Activated T-cell treated with anti-CD3 and anti-CD28 coated beads, Interleukin-2, amount 50 U/mL, for 72 hours (primary cell): ENCODE measurements at regions not wholly inside any gene's neighbourhood (a gene's known extent, or its start where the extent isn't known, plus 50 kb on each side); places are given as distances from the start of the nearest gene placed in this dataset.

Source experiments
- ATAC-seq, 2 donors: fragments of 150-1000 bp; cut with Tn5 transposase; replicated peaks in 1 of 2; 2 replicates each; pipeline ENCODE4 v1.10.0; 2021; ENCODE audit warnings: moderate library complexity in 2 of 2, mild to moderate bottlenecking in 1 of 2
- DNase-seq, 2 donors: peaks; one replicate each; pipeline ENCODE4 v3.0.0; 2021 to 2022; ENCODE audit warnings: mixed read lengths in 1 of 2
- H3K27ac Mint-ChIP-seq: one replicate; pipeline ENCODE4 v1.8.0; 2022; ENCODE audit warnings: mild to moderate bottlenecking, moderate library complexity, mixed read lengths
- H3K27me3 Mint-ChIP-seq: one replicate; pipeline ENCODE4 v1.8.0; 2022; ENCODE audit warnings: low read depth, mixed read lengths
- H3K36me3 Mint-ChIP-seq, 2 donors: one replicate each; pipeline ENCODE4 v1.8.0; 2022; ENCODE audit warnings: mixed read lengths in 2 of 2, mild to moderate bottlenecking in 1 of 2; ENCODE audit not compliant: insufficient read depth in 2 of 2
- H3K4me1 Mint-ChIP-seq: one replicate; pipeline ENCODE4 v1.8.0; 2022; ENCODE audit warnings: low read depth, mixed read lengths
- H3K4me3 Mint-ChIP-seq, 2 donors: one replicate each; pipeline ENCODE4 v1.8.0; 2022; ENCODE audit warnings: mild to moderate bottlenecking in 2 of 2, mixed read lengths in 2 of 2, moderate library complexity in 2 of 2
- H3K9me3 Mint-ChIP-seq, 2 donors: one replicate each; pipeline ENCODE4 v1.8.0; 2022; ENCODE audit warnings: mixed read lengths in 2 of 2

- Mint-ChIP-seq H3K4me3 (no peak overlapping the region), H3K27me3 (no peaks in the 10 kb centered on the region), H3K9me3 (peaks cover 5 to 11% of the 10 kb centered on the region in 2 donors), H3K4me1 (no peaks in the 10 kb centered on the region), H3K27ac (no peak overlapping the region), H3K36me3 (peaks cover 0 to 1% of the 10 kb centered on the region in 2 donors)
- no peak for DNase-seq
- ATAC-seq: no peak
These were observed 112.1 kb upstream of the EYS start for GRCh38 chr6:65819152-65819551.

- DNase-seq: no peak
These were observed 111.5 kb upstream of the EYS start for GRCh38 chr6:65818576-65818975.

GRCh38 chr6:65816991-65817390 lies 110.0 kb upstream of the EYS start:
- DNase-seq (no peak), ATAC-seq (no peak)
- Mint-ChIP-seq H3K27me3 (no peaks in the 10 kb centered on the region), H3K9me3 (peaks cover 5 to 11% of the 10 kb centered on the region in 2 donors), H3K4me3 (no peak overlapping the region), H3K27ac (no peak overlapping the region), H3K36me3 (peaks cover 0 to 1% of the 10 kb centered on the region in 2 donors), H3K4me1 (no peaks in the 10 kb centered on the region)

More at GRCh38 chr6:65818576-65818975, 111.5 kb upstream of the EYS start:
- no peaks in the 10 kb centered on the region for H3K4me1 Mint-ChIP-seq
- peaks cover 5 to 11% of the 10 kb centered on the region in 2 donors for H3K9me3 Mint-ChIP-seq
- no peak overlapping the region for H3K27ac Mint-ChIP-seq
- H3K36me3 Mint-ChIP-seq: peaks cover 0 to 1% of the 10 kb centered on the region in 2 donors
- no peaks in the 10 kb centered on the region for H3K27me3 Mint-ChIP-seq
- ATAC-seq: no peak
- H3K4me3 Mint-ChIP-seq: no peak overlapping the region

- ATAC-seq (no peak), DNase-seq (no peak)
- Mint-ChIP-seq H3K9me3 (peaks cover 5% of the 10 kb centered on the region in 2 donors), H3K4me3 (no peak overlapping the region), H3K27me3 (no peaks in the 10 kb centered on the region), H3K4me1 (no peaks in the 10 kb centered on the region), H3K27ac (no peak overlapping the region), H3K36me3 (peaks cover 0 to 1% of the 10 kb centered on the region in 2 donors)
These were observed 107.0 kb upstream of the EYS start for GRCh38 chr6:65814071-65814470.

- no peak overlapping the region for H3K4me3 Mint-ChIP-seq
- no peaks in the 10 kb centered on the region for H3K27me3 Mint-ChIP-seq
- no peaks in the 10 kb centered on the region for H3K4me1 Mint-ChIP-seq
- DNase-seq (no peak), ATAC-seq (no peak)
- no peaks in the 10 kb centered on the region for H3K36me3 Mint-ChIP-seq
- no peak overlapping the region for H3K27ac Mint-ChIP-seq
- H3K9me3 Mint-ChIP-seq: peaks cover under 1 to 5% of the 10 kb centered on the region in 2 donors
These were observed 96.2 kb upstream of the EYS start for GRCh38 chr6:65803186-65803585.

- no peaks in the 10 kb centered on the region for H3K36me3 Mint-ChIP-seq
- DNase-seq (no peak), ATAC-seq (no peak)
- H3K9me3 Mint-ChIP-seq: peaks cover 4 to 9% of the 10 kb centered on the region in 2 donors
- no peak overlapping the region for H3K27ac Mint-ChIP-seq
- H3K4me3 Mint-ChIP-seq: no peak overlapping the region
- no peaks in the 10 kb centered on the region for H3K4me1 Mint-ChIP-seq
- no peaks in the 10 kb centered on the region for H3K27me3 Mint-ChIP-seq
These were observed 92.4 kb upstream of the EYS start for GRCh38 chr6:65799389-65799788.

- peaks cover 4 to 9% of the 10 kb centered on the region in 2 donors for H3K9me3 Mint-ChIP-seq
- H3K4me3 Mint-ChIP-seq: no peak overlapping the region
- DNase-seq (no peak), ATAC-seq (no peak)
- H3K27ac Mint-ChIP-seq: no peak overlapping the region
- no peaks in the 10 kb centered on the region for H3K36me3 Mint-ChIP-seq
- H3K27me3 Mint-ChIP-seq: no peaks in the 10 kb centered on the region
- no peaks in the 10 kb centered on the region for H3K4me1 Mint-ChIP-seq
These were observed 91.4 kb upstream of the EYS start for GRCh38 chr6:65798280-65799014.

GRCh38 chr6:65790666-65791065 lies 83.6 kb upstream of the EYS start:
- ATAC-seq: no peak
- H3K27me3 Mint-ChIP-seq: no peaks in the 10 kb centered on the region
- no peak overlapping the region for H3K4me3 Mint-ChIP-seq
- H3K4me1 Mint-ChIP-seq: no peaks in the 10 kb centered on the region
- H3K36me3 Mint-ChIP-seq: peaks cover 0 to 3% of the 10 kb centered on the region in 2 donors
- no peak overlapping the region for H3K27ac Mint-ChIP-seq
- DNase-seq: no peak
- peaks cover 2 to 5% of the 10 kb centered on the region in 2 donors for H3K9me3 Mint-ChIP-seq

GRCh38 chr6:65787787-65788186 lies 80.8 kb upstream of the EYS start:
- H3K9me3 Mint-ChIP-seq: peaks cover 3 to 7% of the 10 kb centered on the region in 2 donors
- peaks cover 0 to 3% of the 10 kb centered on the region in 2 donors for H3K36me3 Mint-ChIP-seq

GRCh38 chr6:65786815-65787214 lies 79.8 kb upstream of the EYS start:
- H3K27ac Mint-ChIP-seq: no peak overlapping the region
- peaks cover 0 to 3% of the 10 kb centered on the region in 2 donors for H3K36me3 Mint-ChIP-seq
- DNase-seq (no peak), ATAC-seq (no peak)
- H3K9me3 Mint-ChIP-seq: peaks cover 3 to 7% of the 10 kb centered on the region in 2 donors
- no peak overlapping the region for H3K4me3 Mint-ChIP-seq
- no peaks in the 10 kb centered on the region for H3K27me3 Mint-ChIP-seq
- no peaks in the 10 kb centered on the region for H3K4me1 Mint-ChIP-seq

More at GRCh38 chr6:65787787-65788186, 80.8 kb upstream of the EYS start:
- DNase-seq: no peak
- Mint-ChIP-seq H3K27me3 (no peaks in the 10 kb centered on the region), H3K4me1 (no peaks in the 10 kb centered on the region), H3K27ac (no peak overlapping the region), H3K4me3 (no peak overlapping the region)
- ATAC-seq: no peak

- Mint-ChIP-seq H3K27ac (no peak overlapping the region), H3K4me1 (no peaks in the 10 kb centered on the region), H3K36me3 (no peaks in the 10 kb centered on the region), H3K9me3 (peaks cover 1 to 11% of the 10 kb centered on the region in 2 donors), H3K27me3 (no peaks in the 10 kb centered on the region), H3K4me3 (no peak overlapping the region)
- ATAC-seq (no peak), DNase-seq (no peak)
These were observed 73.7 kb upstream of the EYS start for GRCh38 chr6:65780691-65781090.

GRCh38 chr6:65776332-65776731 lies 69.3 kb upstream of the EYS start:
- Mint-ChIP-seq H3K36me3 (no peaks in the 10 kb centered on the region), H3K27ac (no peak overlapping the region), H3K9me3 (peaks cover 3 to 16% of the 10 kb centered on the region in 2 donors), H3K4me3 (no peak overlapping the region), H3K27me3 (no peaks in the 10 kb centered on the region), H3K4me1 (no peaks in the 10 kb centered on the region)
- DNase-seq (no peak), ATAC-seq (no peak)

- H3K27me3 Mint-ChIP-seq: no peaks in the 10 kb centered on the region
- H3K4me3 Mint-ChIP-seq: no peak overlapping the region
- H3K9me3 Mint-ChIP-seq: peaks cover 3 to 15% of the 10 kb centered on the region in 2 donors
- no peaks in the 10 kb centered on the region for H3K4me1 Mint-ChIP-seq
- ATAC-seq (no peak), DNase-seq (no peak)
- no peaks in the 10 kb centered on the region for H3K36me3 Mint-ChIP-seq
- no peak overlapping the region for H3K27ac Mint-ChIP-seq
These were observed 64.9 kb upstream of the EYS start for GRCh38 chr6:65771946-65772345.

GRCh38 chr6:65761890-65762289 lies 54.9 kb upstream of the EYS start:
- Mint-ChIP-seq H3K4me1 (no peaks in the 10 kb centered on the region), H3K36me3 (peaks cover 0 to 2% of the 10 kb centered on the region in 2 donors), H3K4me3 (no peak overlapping the region), H3K27ac (no peak overlapping the region), H3K27me3 (no peaks in the 10 kb centered on the region), H3K9me3 (peaks cover 6 to 8% of the 10 kb centered on the region in 2 donors)
- DNase-seq (no peak), ATAC-seq (no peak)
